Hematopoietic multipotent progenitor cell treated with erythropoietin and hydrocortisone succinate and interleukin-3 and kit ligand, for 8 days (in vitro differentiated cells): ENCODE measurements at regions not wholly inside any gene's neighbourhood (a gene's known extent, or its start where the extent isn't known, plus 50 kb on each side); places are given as distances from the start of the nearest gene placed in this dataset.
"Not testable (repeated sequence)": the region's sequence is repeated elsewhere in the genome, so short reads cannot be mapped to it uniquely, and the experiment has no call there.

Source experiments
- DNase-seq: peaks from one replicate; pipeline ENCODE4 v3.0.0-alpha.2; 2015

DNA sequence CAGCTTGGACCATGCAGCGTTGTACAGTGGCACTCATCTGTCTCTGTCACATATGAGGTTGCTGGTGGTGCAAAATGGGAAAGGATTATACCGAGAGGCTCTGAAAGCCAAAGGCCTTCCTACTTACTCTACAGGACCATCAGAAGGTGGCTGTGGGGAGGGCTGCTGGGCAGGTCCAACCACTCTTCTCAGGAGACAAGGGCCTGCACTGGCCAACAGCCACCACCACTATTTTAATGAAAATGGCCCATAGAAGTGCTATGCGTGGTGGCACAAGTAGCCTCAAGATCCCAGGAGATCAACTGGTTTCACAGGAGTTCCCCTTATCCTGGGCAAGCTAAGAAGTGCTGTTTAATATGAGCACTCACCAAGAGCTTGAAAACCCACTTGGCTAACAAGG is 52.3 kb downstream of the MRPL57 start:
- DNase-seq = no peak

GRCh38 chr13:21229241-21230024 is 53.0 kb downstream of the MRPL57 start:
- DNase-seq = no peak

GRCh38 chr13:21230516-21230915 is 54.1 kb downstream of the MRPL57 start:
- no peak for DNase-seq

DNA sequence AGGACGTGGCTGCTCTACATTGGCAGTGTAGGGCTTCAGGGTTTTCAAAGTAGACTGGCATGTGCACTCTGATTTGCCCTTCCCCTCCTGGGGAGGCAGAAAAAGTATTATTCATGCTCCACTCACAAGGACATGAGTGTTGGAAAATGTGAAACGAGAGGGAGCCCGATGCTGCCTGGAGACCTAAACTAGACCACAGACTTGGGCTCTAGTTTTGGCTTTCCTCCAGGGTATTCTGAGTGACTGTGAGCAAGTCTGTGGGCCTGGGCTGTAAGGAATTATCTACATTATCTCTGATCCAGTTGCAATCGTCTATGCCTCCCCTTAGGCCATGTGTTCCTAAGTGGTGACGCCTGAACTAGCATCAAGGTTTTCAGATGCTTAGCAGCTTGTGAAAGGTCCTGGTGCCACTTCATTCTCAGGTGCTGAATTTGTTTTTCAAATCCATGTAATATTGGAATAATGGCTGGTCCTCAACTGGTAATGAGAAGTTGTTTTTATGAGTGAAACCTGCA is 55.0 kb downstream of the MRPL57 start:
- DNase-seq = no peak

- no peak for DNase-seq
Observed at GRCh38 chr13:21232196-21232595, 55.7 kb downstream of the MRPL57 start.

- no peak for DNase-seq
Observed at GRCh38 chr13:21232599-21232998, 56.1 kb downstream of the MRPL57 start.

DNA sequence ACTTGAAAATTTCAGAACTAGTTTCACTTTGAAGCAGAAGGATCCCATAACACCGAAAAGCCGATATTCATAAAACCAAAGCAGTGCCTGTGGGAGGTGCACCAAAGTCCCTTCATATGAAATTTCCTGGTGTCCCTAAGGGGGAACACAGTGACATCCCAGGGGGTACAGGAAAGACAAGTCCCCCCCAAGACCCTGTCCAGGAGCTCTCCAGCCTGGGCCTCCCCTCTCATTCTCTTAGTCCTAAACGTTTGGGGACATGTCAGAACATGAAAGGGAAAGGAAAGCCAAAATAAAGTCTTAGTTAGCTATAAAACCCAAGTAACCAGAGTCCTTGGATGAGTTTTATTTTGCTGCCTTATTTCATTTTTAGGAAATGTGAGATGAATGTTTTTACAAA is 56.6 kb downstream of the MRPL57 start:
- DNase-seq = no peak

DNA sequence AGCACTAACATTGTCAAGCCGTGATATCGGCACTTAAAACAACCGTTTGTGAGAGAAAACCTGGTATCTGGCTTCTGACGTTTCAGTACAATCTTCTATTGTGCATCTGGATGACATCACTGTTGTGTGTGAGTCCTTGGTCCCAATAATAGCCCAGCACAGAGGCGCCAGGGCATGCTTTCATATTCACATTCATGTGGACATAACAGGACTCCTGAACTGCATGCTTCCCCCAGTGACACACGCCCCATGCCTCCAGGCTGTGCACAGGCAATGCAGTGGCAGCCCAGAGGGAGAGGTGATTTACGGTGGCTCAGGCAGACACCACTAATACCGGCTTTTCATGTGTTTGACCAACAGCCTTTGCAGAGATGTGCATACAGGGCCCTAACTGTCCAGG is 58.1 kb downstream of the MRPL57 start:
- DNase-seq = no peak

- DNase-seq = no peak
Observed at GRCh38 chr13:21235174-21235573, 58.7 kb downstream of the MRPL57 start.

- no peak for DNase-seq
Observed at GRCh38 chr13:21237081-21237480, 60.6 kb downstream of the MRPL57 start.

DNA sequence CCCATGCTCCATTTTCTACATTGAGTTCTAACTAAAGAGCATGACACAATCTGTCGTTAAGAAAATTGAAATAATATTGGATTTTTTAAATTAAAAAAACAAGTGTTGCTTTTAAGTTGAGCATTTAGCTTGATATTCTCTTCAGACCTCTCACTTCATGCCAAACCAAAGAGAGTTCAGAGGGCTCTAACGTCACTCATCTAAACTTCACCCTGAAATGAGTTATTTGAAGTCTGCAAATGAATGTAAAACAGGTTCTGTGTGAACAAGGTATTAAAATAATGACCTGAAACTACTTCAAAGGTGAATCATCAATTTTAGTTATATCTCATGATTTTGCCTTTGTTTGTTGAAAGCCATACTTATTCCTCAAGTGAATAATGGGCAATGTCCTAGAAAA is 61.8 kb downstream of the MRPL57 start:
- DNase-seq = no peak

GRCh38 chr13:21240586-21240985 is 64.1 kb downstream of the MRPL57 start:
- no peak for DNase-seq

GRCh38 chr13:21242236-21242635 is 65.8 kb downstream of the MRPL57 start:
- no peak for DNase-seq

DNA sequence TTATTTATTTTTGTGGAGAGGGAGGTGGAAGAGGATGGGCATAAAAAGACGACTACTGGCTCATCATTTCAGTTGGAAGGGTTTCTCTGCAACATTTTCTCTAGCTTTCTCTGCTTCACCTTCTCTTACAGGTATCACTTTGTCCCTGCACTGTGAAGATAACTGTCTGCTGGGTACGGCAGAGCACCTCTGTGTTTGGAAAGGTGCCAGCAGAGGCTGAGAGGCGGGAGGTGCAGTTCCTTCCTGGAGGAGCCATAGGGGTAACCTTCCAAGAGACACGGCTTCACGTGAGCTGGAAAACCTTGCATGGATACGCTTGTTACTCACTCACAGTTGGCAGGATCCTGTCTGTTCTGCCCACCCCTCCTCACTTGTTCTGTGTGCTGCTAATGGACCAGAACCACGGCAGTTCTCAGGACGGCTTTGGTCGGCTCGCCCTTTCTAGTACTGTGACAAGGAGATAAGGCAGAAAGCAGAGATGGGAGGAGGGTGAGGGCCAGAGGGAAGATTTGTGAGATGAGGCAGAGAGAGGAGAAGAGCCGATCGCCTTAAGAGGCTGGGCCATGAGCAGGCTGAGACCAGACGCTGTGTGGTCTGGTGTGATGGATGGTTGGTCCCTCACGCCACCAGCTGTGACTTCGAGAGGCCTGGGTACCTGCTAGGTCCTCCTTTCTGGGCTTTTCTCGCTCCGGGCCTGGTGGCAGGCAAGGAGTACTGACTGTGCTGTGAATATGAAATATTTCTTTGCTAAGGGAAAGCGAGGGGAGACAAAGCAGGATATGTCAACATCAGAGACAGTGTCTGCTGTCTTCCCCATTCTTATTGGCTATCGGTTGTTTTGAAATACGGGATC is 66.8 kb downstream of the MRPL57 start:
- peak; percentile 59 for DNase-seq

DNA sequence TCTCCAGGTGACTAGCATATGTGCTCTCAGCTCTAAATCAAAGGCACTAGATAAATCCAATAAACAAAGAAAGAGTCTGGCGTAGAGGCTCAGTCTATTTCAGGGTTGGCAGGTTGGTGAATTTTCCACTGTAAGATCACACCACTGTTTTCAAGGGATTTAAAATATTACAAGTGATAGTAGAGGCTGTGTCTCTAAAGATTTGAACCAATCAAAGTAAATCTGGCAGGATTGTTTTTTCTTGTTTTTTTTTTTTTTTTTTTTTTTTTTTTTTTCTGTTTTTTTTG is 67.4 kb downstream of the MRPL57 start:
- DNase-seq = not testable (repeated sequence)

DNA sequence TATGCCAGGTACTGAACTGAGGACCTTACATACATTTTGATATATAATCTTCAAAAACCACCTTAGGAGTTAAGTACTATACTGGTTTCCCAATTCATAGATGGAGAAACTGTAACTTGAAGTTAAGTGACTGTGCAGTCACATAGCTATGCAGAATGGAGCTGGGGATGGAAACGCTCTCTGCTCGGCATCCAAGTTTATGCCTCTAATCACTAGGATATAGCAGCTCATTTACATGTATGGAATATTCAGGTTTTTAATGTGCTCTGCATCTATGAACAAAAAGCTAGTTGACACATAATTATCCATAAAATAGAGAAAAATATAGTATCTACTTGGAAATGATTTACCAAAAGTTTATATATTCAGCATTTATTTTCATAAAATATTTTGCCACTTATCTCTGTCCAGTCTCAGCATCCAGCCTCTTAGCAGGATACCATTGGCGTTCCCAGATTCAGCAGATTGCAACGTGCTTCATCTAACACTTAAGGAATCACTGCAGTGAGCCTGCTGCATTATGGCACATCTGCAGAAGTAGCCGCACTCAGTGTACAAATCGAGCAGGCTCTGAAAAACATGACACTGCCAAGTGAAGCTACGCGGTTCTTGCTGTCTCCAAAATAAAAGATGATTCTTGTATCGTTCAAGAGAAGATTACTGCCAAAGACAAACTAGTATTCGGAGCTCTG is 70.4 kb downstream of the MRPL57 start:
- DNase-seq = no peak

GRCh38 chr13:21256351-21256761 is 79.9 kb downstream of the MRPL57 start:
- no peak for DNase-seq

- DNase-seq = no peak
Observed at GRCh38 chr13:21256891-21257290, 80.4 kb downstream of the MRPL57 start.

GRCh38 chr13:21259571-21260455 is 83.4 kb downstream of the MRPL57 start:
- no peak for DNase-seq

- DNase-seq = not testable (repeated sequence)
Observed at GRCh38 chr13:21260561-21261290, 84.3 kb downstream of the MRPL57 start.

GRCh38 chr13:21261487-21262216 is 85.2 kb downstream of the MRPL57 start:
- DNase-seq = not testable (repeated sequence)
